Central memory CD8-positive, alpha-beta T cell (primary cell): ENCODE measurements at regions not wholly inside any gene's neighbourhood (a gene's known extent, or its start where the extent isn't known, plus 50 kb on each side); places are given as distances from the start of the nearest gene placed in this dataset.
"Not testable (repeated sequence)": the region's sequence is repeated elsewhere in the genome, so short reads cannot be mapped to it uniquely, and the experiment has no call there.

Source experiments
- ATAC-seq: fragments of 150-1000 bp; cut with Tn5 transposase; replicated peaks from 2 replicates; pipeline ENCODE4 v1.10.0; 2022; ENCODE audit warnings: mild to moderate bottlenecking, moderate FRiP score, moderate number of reproducible peaks; ENCODE audit not compliant: poor library complexity, severe bottlenecking; ENCODE audit errors: extremely low read depth
- DNase-seq, 2 donors: peaks; one replicate each; pipeline ENCODE4 v3.0.0; 2021; ENCODE audit warnings: low spot score in 2 of 2
- H3K27ac Mint-ChIP-seq: one replicate; pipeline ENCODE4 v1.8.0; 2022; ENCODE audit warnings: low read depth, mild to moderate bottlenecking, moderate library complexity, mixed read lengths
- H3K27me3 Mint-ChIP-seq: one replicate; pipeline ENCODE4 v1.8.0; 2022; ENCODE audit warnings: mixed read lengths
- H3K36me3 Mint-ChIP-seq: one replicate; pipeline ENCODE4 v1.8.0; 2022; ENCODE audit warnings: mild to moderate bottlenecking, moderate library complexity, mixed read lengths; ENCODE audit not compliant: insufficient read depth
- H3K4me1 Mint-ChIP-seq: one replicate; pipeline ENCODE4 v1.8.0; 2022; ENCODE audit warnings: mixed read lengths
- H3K4me3 Mint-ChIP-seq: one replicate; pipeline ENCODE4 v1.8.0; 2022; ENCODE audit warnings: mild to moderate bottlenecking, moderate library complexity, mixed read lengths
- H3K9me3 Mint-ChIP-seq: one replicate; pipeline ENCODE4 v1.8.0; 2022; ENCODE audit warnings: mixed read lengths

DNA sequence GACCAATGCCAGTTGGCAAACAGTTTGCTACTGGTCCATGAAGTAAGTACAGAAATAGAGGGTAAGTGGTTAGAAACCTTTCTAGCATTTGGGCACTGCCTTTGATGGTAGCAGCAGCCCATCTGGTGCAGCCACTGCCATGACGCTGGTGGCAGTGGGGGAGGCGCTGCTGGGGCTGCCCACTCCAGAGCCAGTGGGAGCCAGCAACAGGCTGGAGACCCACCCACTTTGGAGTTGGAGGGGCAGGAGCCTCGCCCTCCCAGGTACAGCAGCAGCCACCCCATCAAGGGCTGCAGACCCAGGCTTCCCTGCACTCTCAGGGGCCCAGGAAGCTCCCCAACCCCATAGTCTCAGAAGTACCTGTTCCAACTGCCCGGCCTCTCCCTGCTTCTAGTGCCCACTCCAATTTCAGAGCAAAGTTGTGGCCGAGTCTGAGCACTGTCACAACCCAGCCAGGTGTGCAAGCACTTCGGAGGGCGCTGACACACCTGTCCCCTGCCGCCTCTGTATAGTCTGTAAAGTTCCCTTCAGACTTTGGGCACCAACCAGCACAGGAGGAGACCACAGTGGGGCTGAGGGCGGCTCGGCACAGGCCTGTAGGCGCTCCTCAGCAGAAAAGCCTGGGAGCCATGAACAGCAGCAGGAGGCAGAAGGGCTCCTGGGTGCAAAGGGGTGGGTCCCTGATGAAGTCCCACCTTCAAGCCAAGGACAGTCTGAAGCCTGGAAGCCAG lies 125.6 kb upstream of the CCDC150 start:
- Mint-ChIP-seq H3K27ac (no peak overlapping the region), H3K4me1 (no peaks in the 10 kb centered on the region), H3K9me3 (no peaks in the 10 kb centered on the region), H3K27me3 (peaks cover 44% of the 10 kb centered on the region), H3K36me3 (peaks cover 1% of the 10 kb centered on the region), H3K4me3 (no peak overlapping the region)
- DNase-seq = no peak
- no peak for ATAC-seq

DNA sequence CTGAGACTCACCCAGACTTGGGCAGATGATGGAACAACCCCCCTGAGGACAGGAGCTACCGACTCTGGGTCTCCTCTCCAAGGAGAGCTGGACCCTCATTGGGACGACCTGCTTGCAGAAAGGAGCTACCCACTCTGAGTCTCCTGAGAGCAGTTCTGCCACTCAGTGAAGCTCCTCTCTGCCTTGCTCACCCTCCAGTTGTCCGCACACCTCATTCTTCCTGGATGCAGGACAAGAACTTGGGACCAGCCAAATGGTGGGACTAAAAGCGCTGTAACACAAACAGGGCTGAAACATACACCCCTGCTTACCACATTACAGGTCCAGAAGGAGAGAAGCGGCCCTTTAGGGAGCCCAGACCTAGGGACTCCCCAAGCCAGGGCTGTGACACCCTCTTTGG lies 124.9 kb upstream of the CCDC150 start:
- no peak overlapping the region for H3K27ac Mint-ChIP-seq
- peaks cover 43% of the 10 kb centered on the region for H3K27me3 Mint-ChIP-seq
- H3K4me3 Mint-ChIP-seq = no peak overlapping the region
- no peaks in the 10 kb centered on the region for H3K9me3 Mint-ChIP-seq
- H3K36me3 Mint-ChIP-seq = peaks cover 1% of the 10 kb centered on the region
- ATAC-seq = no peak
- H3K4me1 Mint-ChIP-seq = no peaks in the 10 kb centered on the region
- DNase-seq = no peak

DNA sequence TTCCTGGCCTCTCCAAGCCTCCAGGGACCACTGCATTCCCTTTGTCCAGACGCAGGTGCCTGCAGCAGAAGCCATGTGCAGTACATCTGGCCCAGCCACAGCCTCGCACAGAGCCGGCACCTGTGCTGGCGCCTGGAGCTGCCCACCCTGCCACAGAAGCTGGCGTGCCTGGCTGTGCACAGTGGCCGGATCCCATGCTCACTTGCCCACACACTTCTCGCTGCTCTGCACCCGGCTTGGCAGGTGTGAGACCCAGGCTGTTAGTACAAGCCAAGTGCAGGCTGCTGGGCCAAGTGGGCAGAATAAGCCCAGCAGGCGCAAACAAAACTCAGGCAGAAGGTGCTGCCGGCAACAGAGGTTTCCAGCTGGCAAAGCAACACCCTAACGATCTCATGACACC lies 124.5 kb upstream of the CCDC150 start:
- no peaks in the 10 kb centered on the region for H3K4me1 Mint-ChIP-seq
- H3K4me3 Mint-ChIP-seq = no peak overlapping the region
- no peaks in the 10 kb centered on the region for H3K9me3 Mint-ChIP-seq
- ATAC-seq = no peak
- H3K27ac Mint-ChIP-seq = no peak overlapping the region
- no peak for DNase-seq
- peaks cover 1% of the 10 kb centered on the region for H3K36me3 Mint-ChIP-seq
- H3K27me3 Mint-ChIP-seq = peaks cover 39% of the 10 kb centered on the region

DNA sequence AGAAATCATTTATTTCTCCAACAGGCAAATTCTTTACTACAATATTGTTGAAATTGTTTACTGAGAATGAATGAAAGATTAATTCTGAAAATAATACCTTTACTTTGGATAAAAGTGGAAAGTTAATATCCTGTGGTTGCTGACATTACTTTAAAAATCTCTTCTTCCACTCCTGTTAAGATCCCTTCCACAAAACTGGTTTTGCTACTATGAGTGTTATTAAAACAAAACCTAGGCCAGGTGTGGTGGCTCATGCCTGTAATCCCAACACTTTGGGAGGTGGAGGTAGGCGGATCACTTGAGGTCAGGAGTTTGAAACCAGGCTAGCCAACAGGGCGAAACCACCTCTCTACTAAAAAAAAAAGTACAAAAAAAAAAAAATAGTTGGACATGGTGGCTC lies 123.9 kb upstream of the CCDC150 start:
- Mint-ChIP-seq H3K27ac (no peak overlapping the region), H3K27me3 (peaks cover 34% of the 10 kb centered on the region)
- DNase-seq = no peak

DNA sequence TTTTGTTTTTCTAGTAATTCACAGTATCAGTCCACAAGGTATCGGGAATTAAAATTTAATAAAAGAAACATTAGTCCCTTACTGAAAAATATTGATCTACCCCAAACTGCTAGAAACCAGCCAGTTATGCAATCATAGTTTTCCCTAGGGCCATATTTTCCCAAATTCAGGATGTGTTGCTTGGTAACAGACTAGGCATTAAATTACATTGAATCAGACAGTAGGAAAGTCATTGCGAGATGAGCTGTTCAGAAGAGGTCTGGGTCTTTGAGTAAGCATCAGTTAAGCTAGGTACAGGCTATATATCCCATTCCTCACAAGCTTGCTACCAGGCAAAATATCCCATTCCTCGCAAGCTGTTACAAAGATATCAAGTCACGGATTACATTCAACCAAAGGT lies 123.0 kb upstream of the CCDC150 start:
- no peaks in the 10 kb centered on the region for H3K4me1 Mint-ChIP-seq
- H3K4me3 Mint-ChIP-seq = no peak overlapping the region

More for the DNA sequence above, 123.9 kb upstream of the CCDC150 start:
- no peaks in the 10 kb centered on the region for H3K9me3 Mint-ChIP-seq
- no peak overlapping the region for H3K4me3 Mint-ChIP-seq
- ATAC-seq = no peak
- H3K36me3 Mint-ChIP-seq = no peaks in the 10 kb centered on the region
- H3K4me1 Mint-ChIP-seq = no peaks in the 10 kb centered on the region

DNA sequence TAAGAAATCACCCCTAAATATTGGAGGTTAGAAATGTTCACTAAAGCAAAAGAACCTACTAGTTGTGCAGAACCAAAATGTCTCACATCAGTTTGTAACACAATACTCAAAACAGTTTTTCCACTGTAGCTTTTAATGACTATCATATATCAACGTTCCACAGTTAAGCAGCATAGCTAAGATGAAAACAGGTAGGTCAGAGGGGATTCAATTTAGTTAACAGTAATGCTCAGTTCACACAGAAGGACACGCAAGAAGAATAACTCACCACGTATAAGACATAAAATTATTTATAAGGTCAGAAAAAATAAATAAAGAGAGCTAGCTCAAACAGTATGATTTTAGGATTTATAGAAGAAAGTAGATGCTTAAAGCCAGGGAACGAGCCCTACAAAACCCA lies 118.9 kb upstream of the CCDC150 start:
- no peaks in the 10 kb centered on the region for H3K36me3 Mint-ChIP-seq
- H3K9me3 Mint-ChIP-seq = no peaks in the 10 kb centered on the region
- no peak overlapping the region for H3K4me3 Mint-ChIP-seq
- DNase-seq = no peak
- H3K27ac Mint-ChIP-seq = no peak overlapping the region
- no peaks in the 10 kb centered on the region for H3K4me1 Mint-ChIP-seq
- peaks cover 19% of the 10 kb centered on the region for H3K27me3 Mint-ChIP-seq
- ATAC-seq = no peak

More for the DNA sequence above, 123.0 kb upstream of the CCDC150 start:
- DNase-seq (no peak), ATAC-seq (no peak)
- peaks cover 30% of the 10 kb centered on the region for H3K27me3 Mint-ChIP-seq
- no peaks in the 10 kb centered on the region for H3K36me3 Mint-ChIP-seq
- H3K9me3 Mint-ChIP-seq = no peaks in the 10 kb centered on the region
- H3K27ac Mint-ChIP-seq = no peak overlapping the region

DNA sequence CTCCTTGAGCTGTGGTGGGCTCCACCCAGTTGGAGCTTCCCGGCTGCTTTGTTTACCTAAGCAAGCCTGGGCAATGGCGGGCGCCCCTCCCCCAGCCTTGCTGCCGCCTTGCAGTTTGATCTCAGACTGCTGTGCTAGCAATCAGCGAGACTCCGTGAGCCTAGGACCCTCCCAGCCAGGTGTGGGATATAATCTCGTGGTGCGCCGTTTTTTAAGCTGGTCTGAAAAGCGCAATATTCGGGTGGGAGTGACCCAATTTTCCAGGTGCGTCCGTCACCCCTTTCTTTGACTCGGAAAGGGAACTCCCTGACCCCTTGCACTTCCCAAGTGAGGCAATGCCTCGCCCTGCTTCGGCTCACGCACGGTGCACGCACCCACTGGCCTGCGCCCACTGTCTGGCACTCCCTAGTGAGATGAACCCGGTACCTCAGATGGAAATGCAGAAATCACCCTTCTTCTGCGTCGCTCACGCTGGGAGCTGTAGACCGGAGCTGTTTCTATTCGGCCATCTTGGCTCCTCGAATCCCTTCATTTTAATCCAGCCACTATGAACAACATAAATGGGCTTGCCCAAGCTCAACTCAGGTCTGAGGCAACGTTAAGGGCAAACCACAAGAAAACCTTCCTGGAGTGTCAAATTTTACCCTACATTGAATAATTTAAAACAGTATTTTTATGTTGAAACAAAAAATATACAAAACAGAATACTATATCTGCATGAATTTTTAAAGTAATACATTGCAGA lies 112.4 kb upstream of the CCDC150 start:
- not testable (repeated sequence) for H3K27ac Mint-ChIP-seq, H3K9me3 Mint-ChIP-seq, ATAC-seq, DNase-seq, H3K36me3 Mint-ChIP-seq, H3K4me1 Mint-ChIP-seq, H3K4me3 Mint-ChIP-seq
- H3K27me3 Mint-ChIP-seq = peaks cover 19% of the 10 kb centered on the region

DNA sequence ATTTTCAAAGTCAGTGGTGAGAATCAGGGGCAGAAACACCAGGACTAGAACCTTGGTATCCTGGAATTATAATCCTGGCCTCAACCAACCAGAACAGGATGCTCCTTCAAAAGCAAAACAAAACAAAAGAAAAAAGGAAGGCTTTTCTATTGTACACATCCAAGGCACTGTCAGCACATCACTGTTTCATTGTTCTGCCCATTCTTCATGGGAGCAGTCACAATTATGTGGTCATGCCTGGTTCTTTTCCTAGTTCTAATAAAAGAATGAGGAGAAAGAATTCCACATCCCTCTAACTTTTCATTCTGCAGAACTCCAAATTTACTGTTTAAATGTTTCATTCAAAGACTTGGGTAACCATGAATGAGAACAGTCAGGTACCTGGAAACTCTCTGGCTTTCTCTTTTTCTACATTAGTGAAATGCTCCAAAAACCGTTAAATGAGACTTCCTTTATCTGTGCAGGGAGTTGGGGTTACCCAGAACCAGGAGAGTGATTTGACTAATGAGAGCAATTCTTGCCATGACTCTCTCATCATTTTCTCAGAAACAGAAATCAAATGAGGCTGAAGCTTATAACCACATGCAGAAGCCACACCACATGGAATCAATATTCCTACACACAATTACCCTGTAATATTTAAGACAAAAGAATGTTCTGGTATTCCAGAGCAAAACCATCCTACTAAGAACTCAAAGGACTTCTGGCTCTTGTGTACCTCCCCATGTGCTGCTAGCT lies 110.9 kb upstream of the CCDC150 start:
- Mint-ChIP-seq H3K27ac (no peak overlapping the region), H3K4me3 (no peak overlapping the region), H3K36me3 (no peaks in the 10 kb centered on the region), H3K9me3 (peaks cover 8% of the 10 kb centered on the region), H3K4me1 (no peaks in the 10 kb centered on the region), H3K27me3 (peaks cover 28% of the 10 kb centered on the region)
- DNase-seq = no peak
- ATAC-seq = no peak

DNA sequence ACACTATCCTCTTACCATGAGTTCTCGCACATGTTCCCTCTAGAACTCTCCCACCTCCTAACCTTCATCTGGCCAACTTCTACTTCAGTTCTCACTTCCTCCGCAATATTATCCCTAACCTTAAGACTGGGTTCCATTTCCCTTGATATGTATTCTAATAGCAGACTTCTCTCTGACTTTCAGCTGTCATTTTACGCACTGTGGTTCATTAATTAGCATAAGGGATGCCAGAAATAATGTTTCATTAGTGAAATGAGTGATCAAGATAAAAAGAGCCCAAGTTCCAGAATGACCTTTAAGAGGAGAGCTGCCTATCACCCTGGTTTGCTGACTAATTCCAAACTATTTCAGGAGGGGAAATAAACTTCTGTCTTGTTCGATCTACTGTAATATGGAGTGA lies 108.6 kb upstream of the CCDC150 start:
- H3K27me3 Mint-ChIP-seq = peaks cover 47% of the 10 kb centered on the region
- no peaks in the 10 kb centered on the region for H3K36me3 Mint-ChIP-seq
- DNase-seq (no peak), ATAC-seq (no peak)
- peaks cover 8% of the 10 kb centered on the region for H3K9me3 Mint-ChIP-seq
- H3K27ac Mint-ChIP-seq = no peak overlapping the region
- no peaks in the 10 kb centered on the region for H3K4me1 Mint-ChIP-seq
- no peak overlapping the region for H3K4me3 Mint-ChIP-seq

DNA sequence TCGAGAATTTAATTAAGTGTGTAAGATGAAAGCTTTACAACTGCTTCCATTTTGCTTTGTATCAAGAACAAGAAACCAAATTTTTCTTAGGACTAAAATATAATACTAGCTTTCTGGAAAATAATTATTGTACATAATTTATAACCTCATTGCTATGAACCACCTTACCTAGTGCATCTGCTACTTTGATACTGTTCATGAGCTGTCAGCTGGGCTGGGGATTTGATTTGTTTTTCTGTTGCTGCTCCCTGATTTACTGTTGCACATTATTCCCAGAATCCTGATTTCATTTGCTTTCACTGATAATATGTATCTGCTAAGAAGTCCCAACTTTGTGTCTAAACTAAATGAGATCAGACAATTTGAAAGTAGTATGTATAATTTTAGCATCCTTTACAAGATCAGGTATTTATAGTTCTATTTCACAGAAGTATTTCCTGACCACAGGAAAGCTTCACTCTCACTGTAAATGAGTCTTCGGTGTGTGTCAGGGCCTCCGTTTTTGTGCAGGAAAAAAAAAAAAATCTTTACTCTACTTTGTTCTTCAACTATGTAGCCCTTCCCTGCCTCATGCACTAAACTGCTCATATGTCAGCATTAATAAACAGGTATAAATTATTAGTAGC lies 105.6 kb upstream of the CCDC150 start:
- H3K27ac Mint-ChIP-seq = no peak overlapping the region
- no peaks in the 10 kb centered on the region for H3K36me3 Mint-ChIP-seq

DNA sequence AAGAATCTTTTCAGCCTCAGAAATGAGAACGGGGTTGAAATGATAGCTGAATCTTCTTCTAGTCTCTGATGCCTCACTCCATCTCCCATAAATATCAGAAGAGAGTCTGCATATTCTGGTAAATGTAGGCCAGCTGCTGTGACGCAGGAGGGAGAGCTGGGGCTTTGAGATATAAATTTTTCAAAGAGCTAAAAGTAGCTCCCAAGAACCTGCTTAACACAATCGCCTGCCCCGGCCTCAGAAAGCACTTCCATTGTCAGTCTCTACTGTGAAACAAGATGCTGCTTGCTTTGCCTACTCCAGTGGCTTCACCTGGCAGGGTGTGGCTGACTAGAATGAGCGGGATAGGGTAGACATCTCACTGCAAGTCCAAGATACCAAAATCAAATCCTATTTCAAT lies 105.0 kb upstream of the CCDC150 start:
- Mint-ChIP-seq H3K27ac (peak overlapping the region; percentile 10), H3K9me3 (peaks cover 8% of the 10 kb centered on the region), H3K4me1 (no peaks in the 10 kb centered on the region), H3K27me3 (peaks cover 59% of the 10 kb centered on the region), H3K36me3 (no peaks in the 10 kb centered on the region), H3K4me3 (no peak overlapping the region)
- ATAC-seq (no peak), DNase-seq (no peak)

More for the DNA sequence above, 105.6 kb upstream of the CCDC150 start:
- Mint-ChIP-seq H3K4me3 (no peak overlapping the region), H3K9me3 (peaks cover 8% of the 10 kb centered on the region), H3K27me3 (peaks cover 59% of the 10 kb centered on the region), H3K4me1 (no peaks in the 10 kb centered on the region)
- DNase-seq = no peak
- no peak for ATAC-seq

DNA sequence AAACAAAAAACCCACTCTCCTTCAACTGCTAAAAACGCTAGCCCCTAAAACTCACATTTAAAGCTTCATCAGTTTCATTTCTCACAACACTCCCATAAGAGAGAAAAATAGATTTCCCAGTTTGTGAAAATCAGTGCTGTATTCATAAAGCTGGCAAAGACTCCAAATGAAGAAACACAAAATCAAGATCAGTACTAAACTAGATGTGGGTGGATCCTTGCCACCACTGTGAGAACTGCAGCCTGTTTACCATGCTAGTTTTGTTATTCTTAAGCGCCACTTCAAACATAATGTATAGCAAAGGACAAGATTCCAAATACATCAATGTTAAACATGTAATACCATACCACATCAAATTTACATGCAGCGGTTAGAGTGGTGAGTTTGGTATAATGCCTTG lies 104.5 kb upstream of the CCDC150 start:
- Mint-ChIP-seq H3K9me3 (peaks cover 8% of the 10 kb centered on the region), H3K4me1 (no peaks in the 10 kb centered on the region), H3K27ac (peak overlapping the region; percentile 10), H3K36me3 (no peaks in the 10 kb centered on the region), H3K27me3 (peaks cover 59% of the 10 kb centered on the region), H3K4me3 (no peak overlapping the region)
- DNase-seq = no peak
- ATAC-seq = no peak
